ENCODE measurements at regions not wholly inside any gene's neighbourhood (a gene's known extent, or its start where the extent isn't known, plus 50 kb on each side); places are given as distances from the start of the nearest gene placed in this dataset.

GRCh38 chr6:126747728-126748540, 370.5 kb upstream of the RSPO3 start:
- DNase-seq (ENCODE audit: low spot score) = no peak

GRCh38 chr6:126753606-126754005, 364.9 kb upstream of the RSPO3 start:
- DNase-seq (ENCODE audit: low spot score) = no peak

DNA sequence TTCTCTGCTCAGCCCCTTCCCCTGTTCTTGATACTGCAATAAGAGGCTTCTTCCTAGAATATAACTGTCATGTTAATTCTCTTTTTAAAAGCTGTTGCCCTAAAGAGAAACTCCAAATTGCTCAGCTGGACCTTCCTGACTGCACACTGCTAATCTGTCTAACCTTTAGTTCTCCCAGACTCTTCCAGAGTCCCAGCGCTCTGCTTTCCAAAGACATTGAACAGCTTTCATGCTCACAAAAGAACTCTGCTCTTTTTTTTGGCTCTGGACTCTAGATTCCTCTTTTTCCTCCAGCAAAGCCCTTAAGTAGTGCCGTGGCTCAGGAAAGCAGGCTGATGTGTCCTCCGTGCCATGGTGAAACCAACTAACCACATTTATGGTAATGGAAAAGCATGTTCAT, 356.6 kb upstream of the RSPO3 start:
- DNase-seq (ENCODE audit: low spot score) = no peak

DNA sequence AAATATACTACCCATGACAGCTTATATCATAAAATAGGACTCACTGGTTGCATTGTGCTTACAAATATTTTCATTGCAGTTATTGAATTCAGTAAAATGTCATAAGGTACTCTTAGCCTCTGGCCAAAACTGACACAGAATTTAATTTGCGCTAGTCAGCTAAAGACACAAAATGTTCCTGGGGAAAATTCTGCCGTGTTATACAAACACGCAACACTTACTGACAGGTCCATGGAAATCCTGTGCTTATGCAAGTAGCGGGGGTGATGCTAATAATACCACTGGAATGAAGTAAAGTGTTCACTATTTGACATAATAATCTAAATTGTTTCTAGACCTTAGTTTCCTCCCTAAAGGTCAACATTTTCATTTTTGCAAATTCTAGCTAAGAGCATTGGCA, 354.4 kb upstream of the RSPO3 start:
- DNase-seq (ENCODE audit: low spot score) = no peak

- no peak for DNase-seq (ENCODE audit: low spot score)
Observed at GRCh38 chr6:126764671-126765070, 353.8 kb upstream of the RSPO3 start.

GRCh38 chr6:126766820-126767219, 351.7 kb upstream of the RSPO3 start:
- DNase-seq (ENCODE audit: low spot score) = no peak

- DNase-seq (ENCODE audit: low spot score) = no peak
Observed at GRCh38 chr6:126767711-126768110, 350.8 kb upstream of the RSPO3 start.

- no peak for DNase-seq (ENCODE audit: low spot score)
Observed at GRCh38 chr6:126770176-126770575, 348.3 kb upstream of the RSPO3 start.

GRCh38 chr6:126773112-126773805, 345.2 kb upstream of the RSPO3 start:
- no peak for DNase-seq (ENCODE audit: low spot score)

- no peak for DNase-seq (ENCODE audit: low spot score)
Observed at GRCh38 chr6:126779331-126779730, 339.1 kb upstream of the RSPO3 start.

DNA sequence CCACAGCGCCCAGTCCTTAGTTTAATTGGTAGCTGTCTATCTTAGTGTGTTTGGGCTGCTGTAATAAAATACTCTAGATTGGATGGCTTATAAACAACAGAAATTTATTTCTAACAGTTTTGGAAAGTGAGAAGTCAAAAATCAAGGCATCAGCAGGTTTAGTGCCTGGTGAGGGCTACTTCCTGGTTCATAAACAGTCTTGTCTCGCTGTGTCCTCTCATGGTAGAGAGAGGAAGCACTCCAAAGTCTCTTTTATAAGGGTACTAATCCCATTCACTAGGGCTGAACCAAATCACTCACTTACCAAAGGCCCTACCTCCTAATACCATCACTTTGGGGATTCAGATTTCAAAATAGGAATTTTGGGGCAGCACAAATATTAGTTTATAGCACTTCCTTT, 336.9 kb upstream of the RSPO3 start:
- DNase-seq (ENCODE audit: low spot score) = no peak

- no peak for DNase-seq (ENCODE audit: low spot score)
Observed at GRCh38 chr6:126784161-126784790, 334.2 kb upstream of the RSPO3 start.

GRCh38 chr6:126786262-126786661, 332.2 kb upstream of the RSPO3 start:
- no peak for DNase-seq (ENCODE audit: low spot score)

DNA sequence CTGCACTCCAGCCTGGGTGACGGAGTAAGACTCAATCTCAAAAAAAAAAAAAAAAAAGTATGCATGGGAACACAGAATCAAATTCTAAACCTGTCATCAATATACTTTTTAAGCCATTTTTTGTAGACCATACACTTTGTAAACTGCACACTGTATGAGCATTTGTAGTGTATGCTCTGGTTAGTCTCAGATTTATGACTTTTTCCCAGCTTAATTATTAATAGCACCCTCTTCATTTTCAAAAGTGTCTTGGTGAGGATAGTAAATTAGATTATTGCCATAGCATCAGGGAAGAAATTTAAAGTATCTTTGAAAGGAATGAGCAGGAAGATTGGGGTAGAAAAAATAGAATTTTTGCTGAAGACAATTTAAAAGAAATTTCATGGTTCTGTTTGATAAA, 330.8 kb upstream of the RSPO3 start:
- DNase-seq (ENCODE audit: low spot score) = no peak

- DNase-seq (ENCODE audit: low spot score) = no peak
Observed at GRCh38 chr6:126788861-126789365, 329.6 kb upstream of the RSPO3 start.

DNA sequence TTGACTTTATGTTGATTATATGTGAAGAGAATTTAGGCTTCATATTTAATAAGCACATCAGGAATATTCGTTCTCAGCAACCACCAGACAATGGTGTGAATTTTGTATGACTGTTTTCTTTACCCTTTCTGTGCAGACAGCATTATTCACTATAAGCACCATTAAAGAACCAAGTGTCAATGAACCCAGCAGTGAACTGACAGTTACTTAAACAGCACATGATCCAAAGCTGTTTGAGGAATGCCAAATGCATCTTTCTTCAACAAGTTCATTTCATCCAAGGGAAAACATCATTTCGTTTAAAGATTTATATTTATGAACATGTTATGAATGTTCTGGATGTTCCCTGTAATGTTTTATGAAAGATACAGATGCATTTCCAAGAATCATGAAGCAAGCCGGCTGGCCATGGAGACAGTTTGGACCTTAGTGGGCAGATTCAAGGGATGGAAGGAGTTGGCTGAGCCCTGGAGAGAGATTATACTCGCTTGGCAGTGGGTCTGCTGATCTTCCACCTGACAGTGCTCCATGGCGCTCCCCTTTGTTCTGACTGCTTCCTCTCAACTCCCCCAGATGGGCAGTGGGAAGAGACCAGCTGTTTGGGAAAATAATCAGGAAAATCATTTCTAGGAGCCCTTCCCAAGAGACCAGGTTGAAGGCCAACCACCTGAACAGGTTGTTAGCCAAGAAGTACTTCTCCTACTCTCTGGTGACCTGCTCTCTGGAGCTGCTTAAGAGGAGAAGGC, 326.0 kb upstream of the RSPO3 start:
- no peak for DNase-seq (ENCODE audit: low spot score)

DNA sequence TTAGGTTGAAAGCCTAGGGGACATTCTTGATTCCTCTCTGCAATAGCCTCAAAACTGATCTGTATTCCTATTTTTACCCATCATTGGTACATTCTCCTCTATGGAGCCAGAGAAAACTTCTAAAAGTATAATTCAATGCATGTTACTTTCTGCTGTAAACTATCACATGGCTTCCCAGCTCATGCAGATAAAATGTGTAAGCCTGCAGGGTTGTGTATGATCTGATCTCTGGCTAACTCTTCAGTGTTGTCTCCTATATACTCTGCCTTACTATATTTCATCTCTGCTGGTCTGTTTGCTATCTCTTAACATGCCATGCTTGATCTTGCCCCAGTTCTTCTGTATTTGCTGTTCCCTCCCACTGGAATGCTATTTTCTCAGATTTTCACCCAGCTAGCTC, 323.3 kb upstream of the RSPO3 start:
- DNase-seq (ENCODE audit: low spot score) = no peak

- no peak for DNase-seq (ENCODE audit: low spot score)
Observed at GRCh38 chr6:126797981-126798380, 320.5 kb upstream of the RSPO3 start.

GRCh38 chr6:126803769-126804168, 314.7 kb upstream of the RSPO3 start:
- DNase-seq (ENCODE audit: low spot score) = no peak

- peak; percentile 62 for DNase-seq (ENCODE audit: low spot score)
Observed at GRCh38 chr6:126804332-126805064, 314.0 kb upstream of the RSPO3 start.

DNA sequence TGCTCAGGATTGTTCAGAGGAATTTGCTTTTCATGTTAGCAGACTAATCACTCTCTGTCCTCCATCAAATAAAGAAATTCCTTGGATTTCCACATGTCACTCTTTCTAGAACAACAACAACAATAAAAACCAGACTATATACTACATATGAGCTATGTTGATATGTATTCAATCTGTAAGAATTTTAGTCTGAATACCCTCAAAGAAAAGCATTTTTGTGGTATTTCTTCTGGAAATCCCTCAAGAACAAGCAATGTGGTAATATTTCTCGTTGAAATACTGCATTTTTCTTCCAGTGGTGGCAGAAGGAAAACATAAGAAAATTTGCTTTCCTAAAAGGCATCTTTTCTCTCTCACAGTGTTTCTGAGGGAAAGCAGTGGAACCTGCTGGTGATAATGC, 312.6 kb upstream of the RSPO3 start:
- no peak for DNase-seq (ENCODE audit: low spot score)

GRCh38 chr6:126807876-126808275, 310.6 kb upstream of the RSPO3 start:
- DNase-seq (ENCODE audit: low spot score) = no peak
